Hematopoietic multipotent progenitor cell treated with erythropoietin and hydrocortisone succinate and interleukin-3 and kit ligand, for 17 days (in vitro differentiated cells): ENCODE measurements at regions not wholly inside any gene's neighbourhood (a gene's known extent, or its start where the extent isn't known, plus 50 kb on each side); places are given as distances from the start of the nearest gene placed in this dataset.

Experiments
- DNase-seq: peaks from one replicate; pipeline ENCODE4 v3.0.0-alpha.2; 2015; ENCODE audit warnings: low spot score

GRCh38 chr5:167710444-167711073 lies 580.9 kb upstream of the WWC1 start:
- no peak for DNase-seq

- no peak for DNase-seq
Measured at GRCh38 chr5:167712986-167713585, 578.4 kb upstream of the WWC1 start.

GRCh38 chr5:167713896-167714295 lies 577.5 kb upstream of the WWC1 start:
- no peak for DNase-seq

- no peak for DNase-seq
Measured at GRCh38 chr5:167716126-167716775, 575.2 kb upstream of the WWC1 start.

GRCh38 chr5:167720259-167720658 lies 571.2 kb upstream of the WWC1 start:
- no peak for DNase-seq

GRCh38 chr5:167720676-167721260 lies 570.7 kb upstream of the WWC1 start:
- no peak for DNase-seq

GRCh38 chr5:167721926-167722440 lies 569.5 kb upstream of the WWC1 start:
- no peak for DNase-seq

GRCh38 chr5:167723254-167723871 lies 568.1 kb upstream of the WWC1 start:
- peak; percentile 66 for DNase-seq

- DNase-seq, result no peak
Measured at GRCh38 chr5:167725264-167725663, 566.2 kb upstream of the WWC1 start.

- DNase-seq, result no peak
Measured at GRCh38 chr5:167725741-167726140, 565.7 kb upstream of the WWC1 start.

GRCh38 chr5:167726642-167727041 lies 564.8 kb upstream of the WWC1 start:
- DNase-seq, result no peak

GRCh38 chr5:167730121-167730520 lies 561.3 kb upstream of the WWC1 start:
- DNase-seq, result no peak

GRCh38 chr5:167730656-167731055 lies 560.8 kb upstream of the WWC1 start:
- no peak for DNase-seq

- DNase-seq, result no peak
Measured at GRCh38 chr5:167731951-167732350, 559.5 kb upstream of the WWC1 start.

GRCh38 chr5:167732499-167732898 lies 558.9 kb upstream of the WWC1 start:
- no peak for DNase-seq

- no peak for DNase-seq
Measured at GRCh38 chr5:167736992-167737391, 554.5 kb upstream of the WWC1 start.

- DNase-seq, result no peak
Measured at GRCh38 chr5:167743695-167744464, 547.6 kb upstream of the WWC1 start.

- DNase-seq, result no peak
Measured at GRCh38 chr5:167745868-167746267, 545.6 kb upstream of the WWC1 start.

- DNase-seq, result no peak
Measured at GRCh38 chr5:167750586-167750985, 540.9 kb upstream of the WWC1 start.

- no peak for DNase-seq
Measured at GRCh38 chr5:167752936-167753335, 538.5 kb upstream of the WWC1 start.

GRCh38 chr5:167753725-167754490 lies 537.5 kb upstream of the WWC1 start:
- DNase-seq, result no peak
